ENCODE measurements at regions not wholly inside any gene's neighbourhood (a gene's known extent, or its start where the extent isn't known, plus 50 kb on each side); places are given as distances from the start of the nearest gene placed in this dataset.

GRCh38 chr4:29900336-29900735, 819.8 kb upstream of the PCDH7 start:
- no peaks in the 10 kb centered on the region for H3K9me3 ChIP-seq (ENCODE audit: low read depth)
- H3K27me3 ChIP-seq: no peaks in the 10 kb centered on the region
- no peak overlapping the region for H2AFZ ChIP-seq
- H3K27ac ChIP-seq: no peak overlapping the region
- H4K20me1 ChIP-seq (ENCODE audit: insufficient read depth, poor library complexity, severe bottlenecking): no peaks in the 10 kb centered on the region
- TF ChIP-seq CTCF (IDR thresholded peaks at IDR 0.05; ENCODE audit: poor library complexity): no peak
- TF ChIP-seq EZH2phosphoT487 (IDR thresholded peaks at IDR 0.05; ENCODE audit: low read depth, severe bottlenecking, unreplicated experiment): no peak
- TF ChIP-seq EZH2 (IDR thresholded peaks at IDR 0.05; ENCODE audit: borderline replicate concordance): no peak
- no peaks in the 10 kb centered on the region for H3K36me3 ChIP-seq (replicated peaks; ENCODE audit: insufficient read depth, low read depth)
- H3K4me2 ChIP-seq: no peak overlapping the region
- 90% methylated on average over 3 of the region's 3 CpGs for WGBS (ENCODE audit: low lambda C conversion rate, missing lambda C conversion rate)
- no peak for DNase-seq (ENCODE audit: low spot score)
- H3K4me1 ChIP-seq (ENCODE audit: insufficient read depth): no peaks in the 10 kb centered on the region
- no peaks in the 10 kb centered on the region for H3K9me2 ChIP-seq (replicated peaks; ENCODE audit: insufficient read depth)
- no peak overlapping the region for H3K4me3 ChIP-seq
- no peaks in the 10 kb centered on the region for H3K79me2 ChIP-seq

GRCh38 chr4:29908276-29908675, 811.9 kb upstream of the PCDH7 start:
- H3K79me2 ChIP-seq: no peaks in the 10 kb centered on the region
- no peaks in the 10 kb centered on the region for H4K20me1 ChIP-seq (ENCODE audit: insufficient read depth, poor library complexity, severe bottlenecking)
- no peak overlapping the region for H3K4me2 ChIP-seq
- no peaks in the 10 kb centered on the region for H3K4me1 ChIP-seq (ENCODE audit: insufficient read depth)
- no peak overlapping the region for H2AFZ ChIP-seq
- WGBS (ENCODE audit: low lambda C conversion rate, missing lambda C conversion rate): 80% methylated on average over 2 of the region's 2 CpGs
- H3K9me3 ChIP-seq (ENCODE audit: low read depth): no peaks in the 10 kb centered on the region
- no peak overlapping the region for H3K4me3 ChIP-seq
- no peak overlapping the region for H3K27ac ChIP-seq
- H3K9me2 ChIP-seq (replicated peaks; ENCODE audit: insufficient read depth): no peaks in the 10 kb centered on the region
- H3K36me3 ChIP-seq (replicated peaks; ENCODE audit: insufficient read depth, low read depth): no peaks in the 10 kb centered on the region
- no peak for TF ChIP-seq EZH2phosphoT487 (IDR thresholded peaks at IDR 0.05; ENCODE audit: low read depth, severe bottlenecking, unreplicated experiment)
- TF ChIP-seq CTCF (IDR thresholded peaks at IDR 0.05; ENCODE audit: poor library complexity): no peak
- TF ChIP-seq EZH2 (IDR thresholded peaks at IDR 0.05; ENCODE audit: borderline replicate concordance): no peak
- no peak for DNase-seq (ENCODE audit: low spot score)
- H3K27me3 ChIP-seq: no peaks in the 10 kb centered on the region

- Histone ChIP-seq H2AFZ (no peak overlapping the region), H3K79me2 (no peaks in the 10 kb centered on the region), H4K20me1 (ENCODE audit: insufficient read depth, poor library complexity, severe bottlenecking) (no peaks in the 10 kb centered on the region), H3K9me2 (replicated peaks; ENCODE audit: insufficient read depth) (no peaks in the 10 kb centered on the region), H3K9me3 (ENCODE audit: low read depth) (no peaks in the 10 kb centered on the region), H3K4me2 (no peak overlapping the region), H3K27me3 (no peaks in the 10 kb centered on the region), H3K27ac (no peak overlapping the region), H3K4me1 (ENCODE audit: insufficient read depth) (no peaks in the 10 kb centered on the region), H3K4me3 (no peak overlapping the region), H3K36me3 (replicated peaks; ENCODE audit: insufficient read depth, low read depth) (no peaks in the 10 kb centered on the region)
- no peak for DNase-seq (ENCODE audit: low spot score)
- 73% methylated on average over 2 of the region's 2 CpGs for WGBS (ENCODE audit: low lambda C conversion rate, missing lambda C conversion rate)
- TF ChIP-seq CTCF (IDR thresholded peaks at IDR 0.05; ENCODE audit: poor library complexity) (no peak), EZH2 (IDR thresholded peaks at IDR 0.05; ENCODE audit: borderline replicate concordance) (no peak), EZH2phosphoT487 (IDR thresholded peaks at IDR 0.05; ENCODE audit: low read depth, severe bottlenecking, unreplicated experiment) (no peak)
Measured at GRCh38 chr4:29927895-29928294, 792.3 kb upstream of the PCDH7 start.

- no peaks in the 10 kb centered on the region for H3K36me3 ChIP-seq (replicated peaks; ENCODE audit: insufficient read depth, low read depth)
- WGBS (ENCODE audit: low lambda C conversion rate, missing lambda C conversion rate): 60% methylated on average over 2 of the region's 2 CpGs
- no peak for TF ChIP-seq EZH2 (IDR thresholded peaks at IDR 0.05; ENCODE audit: borderline replicate concordance)
- TF ChIP-seq EZH2phosphoT487 (IDR thresholded peaks at IDR 0.05; ENCODE audit: low read depth, severe bottlenecking, unreplicated experiment): no peak
- TF ChIP-seq CTCF (IDR thresholded peaks at IDR 0.05; ENCODE audit: poor library complexity): no peak
Measured at GRCh38 chr4:29948451-29948850, 771.7 kb upstream of the PCDH7 start.

More at GRCh38 chr4:29948451-29948850, 771.7 kb upstream of the PCDH7 start:
- H3K79me2 ChIP-seq: no peaks in the 10 kb centered on the region
- no peak overlapping the region for H3K4me3 ChIP-seq
- H3K9me3 ChIP-seq (ENCODE audit: low read depth): no peaks in the 10 kb centered on the region
- no peak overlapping the region for H2AFZ ChIP-seq
- no peaks in the 10 kb centered on the region for H3K4me1 ChIP-seq (ENCODE audit: insufficient read depth)
- no peak for DNase-seq (ENCODE audit: low spot score)
- no peaks in the 10 kb centered on the region for H3K9me2 ChIP-seq (replicated peaks; ENCODE audit: insufficient read depth)
- no peak overlapping the region for H3K27ac ChIP-seq
- no peaks in the 10 kb centered on the region for H4K20me1 ChIP-seq (ENCODE audit: insufficient read depth, poor library complexity, severe bottlenecking)
- H3K4me2 ChIP-seq: no peak overlapping the region
- H3K27me3 ChIP-seq: no peaks in the 10 kb centered on the region

Measured in hepatocyte (in vitro differentiated cells).